Stimulated activated CD8-positive, alpha-beta memory T cell treated with anti-CD3 and anti-CD28 coated beads, Interleukin-4, amount 100 ng/mL, for 24 hours (primary cell): ENCODE measurements at regions not wholly inside any gene's neighbourhood (a gene's known extent, or its start where the extent isn't known, plus 50 kb on each side); places are given as distances from the start of the nearest gene placed in this dataset.

Experiments
- DNase-seq: peaks from one replicate; pipeline ENCODE4 v3.0.0-alpha.2; 2020; ENCODE audit warnings: low read depth

GRCh38 chr6:20313960-20314530 lies 87.6 kb upstream of the E2F3 start:
- DNase-seq, result no peak

GRCh38 chr6:20314866-20315845 lies 86.5 kb upstream of the E2F3 start:
- DNase-seq, result no peak

GRCh38 chr6:20317430-20317829 lies 84.2 kb upstream of the E2F3 start:
- DNase-seq, result no peak

GRCh38 chr6:20318851-20319387 lies 82.8 kb upstream of the E2F3 start:
- DNase-seq, result no peak

GRCh38 chr6:20319520-20320357 lies 81.9 kb upstream of the E2F3 start:
- DNase-seq, result peak; percentile 36

GRCh38 chr6:20325641-20326421 lies 75.8 kb upstream of the E2F3 start:
- DNase-seq, result no peak

GRCh38 chr6:20326422-20326728 lies 75.3 kb upstream of the E2F3 start:
- DNase-seq, result no peak

- no peak for DNase-seq
Observed at GRCh38 chr6:20327141-20327540, 74.5 kb upstream of the E2F3 start.

GRCh38 chr6:20328266-20328923 lies 73.3 kb upstream of the E2F3 start:
- no peak for DNase-seq

- no peak for DNase-seq
Observed at GRCh38 chr6:20328924-20329300, 72.8 kb upstream of the E2F3 start.

- no peak for DNase-seq
Observed at GRCh38 chr6:20331042-20331441, 70.6 kb upstream of the E2F3 start.

- no peak for DNase-seq
Observed at GRCh38 chr6:20331625-20332024, 70.1 kb upstream of the E2F3 start.

GRCh38 chr6:20332441-20333006 lies 69.2 kb upstream of the E2F3 start:
- no peak for DNase-seq

GRCh38 chr6:20333721-20334269 lies 67.9 kb upstream of the E2F3 start:
- DNase-seq, result no peak

- DNase-seq, result no peak
Observed at GRCh38 chr6:20334334-20334733, 67.3 kb upstream of the E2F3 start.

GRCh38 chr6:20334962-20335361 lies 66.7 kb upstream of the E2F3 start:
- no peak for DNase-seq

GRCh38 chr6:20335872-20336271 lies 65.8 kb upstream of the E2F3 start:
- DNase-seq, result no peak

GRCh38 chr6:20338156-20338555 lies 63.5 kb upstream of the E2F3 start:
- no peak for DNase-seq

- no peak for DNase-seq
Observed at GRCh38 chr6:20340068-20340848, 61.4 kb upstream of the E2F3 start.

- DNase-seq, result no peak
Observed at GRCh38 chr6:20341096-20341495, 60.6 kb upstream of the E2F3 start.
